GM12878 (cell line): ENCODE measurements at regions not wholly inside any gene's neighbourhood (a gene's known extent, or its start where the extent isn't known, plus 50 kb on each side); places are given as distances from the start of the nearest gene placed in this dataset.
A peak's percentile ranks its signal among the peaks of the same experiment; 100 is the strongest.

Experiments used
- ATAC-seq: fragments of 200-7000 bp; cut with Tn5 transposase; 3 replicates; pipeline ENCODE4 v1.9.1; 2020; ENCODE audit warnings: mild to moderate bottlenecking, moderate library complexity
- BruUV-seq: library from RNA; stranded (reverse); fragments of 400-500 nt; replicated peaks from 2 replicates; lab custom pipeline; 2021; lab: Mats Ljungman, UMichigan
- CTCF ChIA-PET: fragments of 300-600 bp; sonication (Branson Sonifier 250); formaldehyde crosslinking; extraction: SDS; loops from one replicate; lab custom pipeline; 2021; ENCODE audit warnings: inconsistent platforms; lab: Yijun Ruan, JAX
- POLR2A ChIA-PET: fragments of 350-600 bp; formaldehyde crosslinking; extraction: SDS; loops from one replicate; lab custom pipeline; 2021; ENCODE audit warnings: inconsistent platforms; lab: Charles Lee
- RAD21 ChIA-PET: fragments of 300-600 bp; sonication (Branson Sonifier 250); formaldehyde crosslinking; loops from one replicate; lab custom pipeline; 2023; ENCODE audit warnings: antibody characterized with exemption; ENCODE audit not compliant: unreplicated experiment; lab: Charles Lee
- SMC1A ChIA-PET: fragments of 300-600 bp; sonication (Branson Sonifier 250); formaldehyde crosslinking; loops from one replicate; lab custom pipeline; 2023; ENCODE audit not compliant: unreplicated experiment, uncharacterized antibody; lab: Charles Lee
- DNase-seq: peaks from one replicate; pipeline ENCODE4 v3.0.0-alpha.2; 2011; ENCODE audit warnings: low read depth, low spot score
- FAIRE-seq: peaks from 3 replicates; lab custom pipeline; 2011; peaks lifted over from hg19 to GRCh38; lab: Jason Lieb, UNC
- H2AFZ ChIP-seq: 2 replicates; pipeline ENCODE4 v1.6.0; 2011; ENCODE audit warnings: low read depth, low read length, control low read depth; ENCODE audit not compliant: control insufficient read depth
- H3K27ac ChIP-seq: 2 replicates; pipeline ENCODE4 v1.5.1; 2011; ENCODE audit warnings: control low read depth; ENCODE audit not compliant: control insufficient read depth, insufficient read depth
- H3K27me3 ChIP-seq, 2 experiments: replicated peaks in 1 of 2; 2 replicates each; pipeline versions ENCODE4 v1.6.0 to v1.6.1; 2011; ENCODE audit warnings: low read length in 1 of 2; ENCODE audit not compliant: control insufficient read depth in 2 of 2, insufficient read depth in 2 of 2
- H3K36me3 ChIP-seq, 2 experiments: 2 replicates each; pipeline ENCODE4 v1.5.1; 2011; ENCODE audit warnings: low read length in 1 of 2; ENCODE audit not compliant: control insufficient read depth in 2 of 2, insufficient read depth in 2 of 2
- H3K4me1 ChIP-seq: 2 replicates; pipeline ENCODE4 v1.6.1; 2011; ENCODE audit warnings: mild to moderate bottlenecking, low read length, moderate library complexity, mixed read lengths; ENCODE audit not compliant: control insufficient read depth, insufficient read depth
- H3K4me2 ChIP-seq: 2 replicates; pipeline ENCODE4 v1.6.0; 2011; ENCODE audit warnings: control low read depth; ENCODE audit not compliant: control insufficient read depth, insufficient read depth
- H3K4me3 ChIP-seq: fragments of 200-600 bp; sonication (generic); 2 replicates; pipeline ENCODE4 v1.5.1; 2016
- H3K79me2 ChIP-seq: 2 replicates; pipeline ENCODE4 v1.6.0; 2011; ENCODE audit warnings: low read length; ENCODE audit not compliant: control insufficient read depth, insufficient read depth
- H3K9ac ChIP-seq: 2 replicates; pipeline ENCODE4 v1.8.0; 2011; ENCODE audit warnings: low read length, control low read depth, mixed read lengths; ENCODE audit not compliant: control insufficient read depth, insufficient read depth
- H3K9me3 ChIP-seq: replicated peaks from 3 replicates; pipeline ENCODE4 v1.5.1; 2011; ENCODE audit warnings: mild to moderate bottlenecking, low read length; ENCODE audit not compliant: control insufficient read depth, insufficient read depth
- H4K20me1 ChIP-seq: 2 replicates; pipeline ENCODE4 v1.6.0; 2011; ENCODE audit not compliant: control insufficient read depth, insufficient read depth
- CBX3 ChIP-seq: fragments of 200-600 bp; sonication (generic); IDR thresholded peaks from 2 replicates; pipeline ENCODE4 v1.6.1; 2016; ENCODE audit warnings: low read depth, borderline replicate concordance
- CHD4 ChIP-seq: fragments of 200-600 bp; sonication (generic); IDR thresholded peaks from 2 replicates; pipeline ENCODE4 v1.6.1; 2016; ENCODE audit warnings: mild to moderate bottlenecking
- RBBP5 ChIP-seq: fragments of 200-600 bp; sonication (generic); conservative IDR thresholded peaks from 2 replicates; pipeline ENCODE4 v1.6.1; 2016
- SIX5 ChIP-seq: IDR thresholded peaks from 2 replicates; pipeline ENCODE4 v1.6.1; 2011; ENCODE audit warnings: mild to moderate bottlenecking, low read depth, low read length, moderate library complexity; ENCODE audit not compliant: severe bottlenecking
- WGBS: methylation state at CpG from one replicate; pipeline ENCODE4 v1.1.6; 2016; ENCODE audit warnings: low lambda C conversion rate; ENCODE audit not compliant: insufficient replicate concordance, insufficient coverage; ENCODE audit errors: missing lambda C conversion rate; 5-methylcytosine and 5-hydroxymethylcytosine counted together
- in situ Hi-C: fragments of 300-500 bp; cut with MboI; formaldehyde crosslinking; loops from 9 replicates; pipeline ENCODE4 v1.14.3; 2018; ENCODE audit warnings: mixed read lengths
- intact Hi-C: fragments of 100-400 bp; cut with micrococcal nuclease; formaldehyde crosslinking; loops from one replicate; pipeline ENCODE4 v1.14.2; 2022; ENCODE audit not compliant: unreplicated experiment
- TF ChIP-seq, protein P1 (sequence below): IDR thresholded peaks from 2 replicates; pipeline ENCODE4 v1.6.1; 2011; ENCODE audit warnings: borderline replicate concordance, low read depth, mild to moderate bottlenecking, moderate library complexity, mixed read lengths, low read length; ENCODE audit not compliant: insufficient read depth; ENCODE audit errors: extremely low read length
- TF ChIP-seq, protein P2 (sequence below): IDR thresholded peaks from 2 replicates; pipeline ENCODE4 v1.6.1; 2012; ENCODE audit warnings: mild to moderate bottlenecking, low read depth, low read length

DNA sequence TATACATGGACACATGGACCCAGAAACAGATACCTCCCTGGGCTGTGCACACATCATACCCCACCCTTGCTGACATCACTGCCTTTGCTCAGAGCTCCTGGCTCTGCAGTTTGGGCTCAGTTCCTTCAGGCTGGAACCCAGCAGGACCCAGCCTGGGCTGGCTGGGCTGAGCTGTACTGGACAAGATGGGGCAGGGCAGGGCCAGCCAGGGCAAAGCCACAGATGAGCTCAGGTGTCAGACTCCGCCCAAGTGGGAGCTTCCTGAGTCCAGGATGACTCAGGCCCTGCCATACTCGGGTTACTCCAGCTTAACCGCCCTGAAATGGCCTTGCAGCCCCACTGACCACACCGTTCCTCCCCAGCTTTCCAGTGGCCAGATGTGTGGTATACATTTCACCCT, 284.9 kb downstream of the OSR1 start:
- no peak overlapping the region for H3K9ac ChIP-seq
- no peaks in the 10 kb centered on the region for H3K4me1 ChIP-seq
- ChIA-PET POLR2A (no interaction called here), RAD21 (no interaction called here), CTCF (no interaction called here), SMC1A (no interaction called here)
- H2AFZ ChIP-seq = no peak overlapping the region
- no peaks in the 10 kb centered on the region for H3K36me3 ChIP-seq
- H3K4me3 ChIP-seq = no peak overlapping the region
- intact Hi-C loops (no loop called here), in situ Hi-C loops (no loop called here)
- no TSS peak for BruUV-seq
- no peak overlapping the region for H3K4me2 ChIP-seq
- no peaks in the 10 kb centered on the region for H3K79me2 ChIP-seq
- FAIRE-seq (no peak), DNase-seq (no peak), ATAC-seq (peak; percentile 63)
- no peaks in the 10 kb centered on the region for H3K9me3 ChIP-seq
- no peaks in the 10 kb centered on the region for H4K20me1 ChIP-seq
- no peaks in the 10 kb centered on the region for H3K27me3 ChIP-seq
- no peak overlapping the region for H3K27ac ChIP-seq
- whole genome bisulfite sequencing = 14% methylated on average over 4 of the region's 4 CpGs
- TF ChIP-seq, protein P1, sequence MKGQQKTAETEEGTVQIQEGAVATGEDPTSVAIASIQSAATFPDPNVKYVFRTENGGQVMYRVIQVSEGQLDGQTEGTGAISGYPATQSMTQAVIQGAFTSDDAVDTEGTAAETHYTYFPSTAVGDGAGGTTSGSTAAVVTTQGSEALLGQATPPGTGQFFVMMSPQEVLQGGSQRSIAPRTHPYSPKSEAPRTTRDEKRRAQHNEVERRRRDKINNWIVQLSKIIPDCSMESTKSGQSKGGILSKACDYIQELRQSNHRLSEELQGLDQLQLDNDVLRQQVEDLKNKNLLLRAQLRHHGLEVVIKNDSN = no peak
- TF ChIP-seq RBBP5 = no peak
- TF ChIP-seq, protein P2, sequence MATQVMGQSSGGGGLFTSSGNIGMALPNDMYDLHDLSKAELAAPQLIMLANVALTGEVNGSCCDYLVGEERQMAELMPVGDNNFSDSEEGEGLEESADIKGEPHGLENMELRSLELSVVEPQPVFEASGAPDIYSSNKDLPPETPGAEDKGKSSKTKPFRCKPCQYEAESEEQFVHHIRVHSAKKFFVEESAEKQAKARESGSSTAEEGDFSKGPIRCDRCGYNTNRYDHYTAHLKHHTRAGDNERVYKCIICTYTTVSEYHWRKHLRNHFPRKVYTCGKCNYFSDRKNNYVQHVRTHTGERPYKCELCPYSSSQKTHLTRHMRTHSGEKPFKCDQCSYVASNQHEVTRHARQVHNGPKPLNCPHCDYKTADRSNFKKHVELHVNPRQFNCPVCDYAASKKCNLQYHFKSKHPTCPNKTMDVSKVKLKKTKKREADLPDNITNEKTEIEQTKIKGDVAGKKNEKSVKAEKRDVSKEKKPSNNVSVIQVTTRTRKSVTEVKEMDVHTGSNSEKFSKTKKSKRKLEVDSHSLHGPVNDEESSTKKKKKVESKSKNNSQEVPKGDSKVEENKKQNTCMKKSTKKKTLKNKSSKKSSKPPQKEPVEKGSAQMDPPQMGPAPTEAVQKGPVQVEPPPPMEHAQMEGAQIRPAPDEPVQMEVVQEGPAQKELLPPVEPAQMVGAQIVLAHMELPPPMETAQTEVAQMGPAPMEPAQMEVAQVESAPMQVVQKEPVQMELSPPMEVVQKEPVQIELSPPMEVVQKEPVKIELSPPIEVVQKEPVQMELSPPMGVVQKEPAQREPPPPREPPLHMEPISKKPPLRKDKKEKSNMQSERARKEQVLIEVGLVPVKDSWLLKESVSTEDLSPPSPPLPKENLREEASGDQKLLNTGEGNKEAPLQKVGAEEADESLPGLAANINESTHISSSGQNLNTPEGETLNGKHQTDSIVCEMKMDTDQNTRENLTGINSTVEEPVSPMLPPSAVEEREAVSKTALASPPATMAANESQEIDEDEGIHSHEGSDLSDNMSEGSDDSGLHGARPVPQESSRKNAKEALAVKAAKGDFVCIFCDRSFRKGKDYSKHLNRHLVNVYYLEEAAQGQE = no peak
- no peak for TF ChIP-seq SIX5
- no peak for TF ChIP-seq CBX3
- TF ChIP-seq CHD4 = no peak
